H1 (cell line): ENCODE measurements at regions not wholly inside any gene's neighbourhood (a gene's known extent, or its start where the extent isn't known, plus 50 kb on each side); places are given as distances from the start of the nearest gene placed in this dataset.

ENCODE experiments used
- CTCF ChIA-PET: fragments of 300-600 bp; sonication (Branson Sonifier 250); formaldehyde crosslinking; loops from one replicate; lab custom pipeline; 2021; ENCODE audit not compliant: partially characterized antibody; lab: Charles Lee
- POLR2A ChIA-PET: fragments of 300-600 bp; sonication (Branson Sonifier 250); formaldehyde crosslinking; loops from one replicate; lab custom pipeline; 2021; ENCODE audit warnings: inconsistent platforms; ENCODE audit not compliant: partially characterized antibody; lab: Charles Lee
- DNase-seq, 2 experiments: peaks; one replicate each; pipeline versions ENCODE4 v3.0.0 to v3.0.0-alpha.2; 2010 to 2022; ENCODE audit warnings: low spot score in 2 of 2, low read depth in 1 of 2, mixed read lengths in 1 of 2
- FAIRE-seq: peaks from 2 replicates; lab custom pipeline; 2011; peaks lifted over from hg19 to GRCh38; lab: Jason Lieb, UNC
- H2AFZ ChIP-seq: 2 replicates; pipeline ENCODE4 v1.8.1; 2012; ENCODE audit warnings: low read length, inconsistent platforms
- H2AK5ac ChIP-seq: 2 replicates; pipeline ENCODE4 v1.6.1; 2013; ENCODE audit warnings: low read depth, low read length
- H2BK120ac ChIP-seq: replicated peaks from 2 replicates; pipeline ENCODE3; 2013; ENCODE audit warnings: low read depth, low read length, inconsistent platforms
- H2BK12ac ChIP-seq: 2 replicates; pipeline ENCODE4 v1.6.1; 2013; ENCODE audit warnings: low read depth, low read length
- H2BK15ac ChIP-seq: 2 replicates; pipeline ENCODE4 v1.6.1; 2013; ENCODE audit warnings: low read length
- H2BK20ac ChIP-seq: 2 replicates; pipeline ENCODE4 v1.6.1; 2013; ENCODE audit warnings: low read length
- H2BK5ac ChIP-seq: 2 replicates; pipeline ENCODE4 v1.6.1; 2013; ENCODE audit warnings: low read depth, low read length
- H3K14ac ChIP-seq: 2 replicates; pipeline ENCODE4 v1.6.1; 2013; ENCODE audit warnings: inconsistent platforms; ENCODE audit not compliant: insufficient read length
- H3K18ac ChIP-seq: 2 replicates; pipeline ENCODE4 v1.6.1; 2013; ENCODE audit warnings: low read length; ENCODE audit errors: extremely low read depth
- H3K23ac ChIP-seq: 2 replicates; pipeline ENCODE4 v1.6.1; 2013; ENCODE audit warnings: inconsistent platforms; ENCODE audit not compliant: insufficient read length
- H3K23me2 ChIP-seq: 2 replicates; pipeline ENCODE4 v1.6.1; 2013; ENCODE audit warnings: low read depth, low read length
- H3K27ac ChIP-seq: 2 replicates; pipeline ENCODE4 v1.6.1; 2011; ENCODE audit warnings: low read depth, low read length, inconsistent platforms
- H3K27me3 ChIP-seq, 4 experiments: replicated peaks in 1 of 4; 1 replicate in 1 of 4; 2 replicates in 3 of 4; pipeline versions ENCODE4 v1.6.1 to v1.8.1; 2011 to 2013; ENCODE audit warnings: low read length in 3 of 4, mild to moderate bottlenecking in 3 of 4, inconsistent platforms in 2 of 4, mixed read lengths in 2 of 4, moderate library complexity in 1 of 4; ENCODE audit not compliant: control insufficient read depth in 3 of 4, insufficient read depth in 3 of 4; ENCODE audit errors: extremely low read depth in 1 of 4
- H3K36me3 ChIP-seq, 4 experiments: 2 replicates each; pipeline versions ENCODE4 v1.6.1 to v1.8.1; 2011 to 2013; ENCODE audit warnings: mild to moderate bottlenecking in 4 of 4, low read length in 3 of 4, moderate library complexity in 2 of 4, control low read depth in 1 of 4, inconsistent platforms in 1 of 4; ENCODE audit not compliant: insufficient read depth in 4 of 4, control insufficient read depth in 2 of 4
- H3K4ac ChIP-seq: replicated peaks from 2 replicates; pipeline ENCODE3; 2013; ENCODE audit warnings: low read length, low read depth, mixed read lengths, inconsistent platforms; ENCODE audit not compliant: insufficient read length
- H3K4me1 ChIP-seq, 4 experiments: replicated peaks in 1 of 4; 1 replicate in 1 of 4; 2 replicates in 3 of 4; pipeline versions ENCODE4 v1.6.1 to v1.8.1; 2011 to 2013; ENCODE audit warnings: low read length in 3 of 4, inconsistent platforms in 2 of 4, mixed read lengths in 1 of 4; ENCODE audit not compliant: insufficient read depth in 4 of 4, control insufficient read depth in 3 of 4
- H3K4me2 ChIP-seq, 2 experiments: 2 replicates each; pipeline versions ENCODE4 v1.6.1 to v1.8.1; 2011 to 2013; ENCODE audit warnings: low read depth in 2 of 2, low read length in 2 of 2, control low read depth in 1 of 2, inconsistent platforms in 1 of 2, mild to moderate bottlenecking in 1 of 2; ENCODE audit not compliant: insufficient read depth in 1 of 2
- H3K4me3 ChIP-seq, 4 experiments: fragments of 200-600, 300-600 bp in 1 of 4; sonication (generic), shearing (Covaris generic), sonication (Bioruptor Twin) in 1 of 4; 2 replicates each; pipeline versions ENCODE4 v1.5.1 to v1.8.1; 2011 to 2016; ENCODE audit warnings: low read length in 4 of 4, low read depth in 3 of 4, control low read depth in 2 of 4, inconsistent platforms in 2 of 4, mild to moderate bottlenecking in 2 of 4, mixed read lengths in 1 of 4, moderate library complexity in 1 of 4; ENCODE audit not compliant: insufficient read depth in 2 of 4; ENCODE audit errors: extremely low read depth in 1 of 4
- H3K56ac ChIP-seq: replicated peaks from 2 replicates; pipeline ENCODE3; 2013; ENCODE audit warnings: low read depth, mild to moderate bottlenecking, mixed read lengths, low read length, inconsistent platforms; ENCODE audit not compliant: insufficient read length
- H3K79me1 ChIP-seq: 2 replicates; pipeline ENCODE4 v1.6.1; 2013; ENCODE audit warnings: low read depth, low read length, control low read depth
- H3K79me2 ChIP-seq, 2 experiments: 2 replicates each; pipeline versions ENCODE4 v1.6.1 to v1.8.1; 2012 to 2013; ENCODE audit warnings: low read length in 2 of 2, mild to moderate bottlenecking in 2 of 2, inconsistent platforms in 1 of 2; ENCODE audit not compliant: insufficient read depth in 2 of 2, control insufficient read depth in 1 of 2
- H3K9ac ChIP-seq, 4 experiments: replicated peaks in 1 of 4; 1 replicate in 1 of 4; 2 replicates in 3 of 4; pipeline versions ENCODE4 v1.6.1 to v1.8.1; 2011 to 2013; ENCODE audit warnings: low read depth in 3 of 4, low read length in 3 of 4, control low read depth in 2 of 4, mild to moderate bottlenecking in 2 of 4, moderate library complexity in 2 of 4, inconsistent platforms in 1 of 4; ENCODE audit errors: extremely low read depth in 1 of 4
- H3K9me3 ChIP-seq, 2 experiments: 2 replicates each; pipeline versions ENCODE4 v1.6.1 to v1.8.1; 2012 to 2013; ENCODE audit warnings: mild to moderate bottlenecking in 2 of 2, moderate library complexity in 2 of 2, control low read depth in 1 of 2, inconsistent platforms in 1 of 2, low read depth in 1 of 2, low read length in 1 of 2, mixed read lengths in 1 of 2; ENCODE audit not compliant: insufficient read depth in 2 of 2
- H4K20me1 ChIP-seq, 2 experiments: replicated peaks in 1 of 2; 2 replicates each; pipeline versions ENCODE3 to v1.8.1; 2011 to 2013; ENCODE audit warnings: inconsistent platforms in 2 of 2, low read length in 2 of 2, mild to moderate bottlenecking in 1 of 2; ENCODE audit not compliant: insufficient read depth in 2 of 2, control insufficient read depth in 1 of 2
- H4K5ac ChIP-seq: 2 replicates; pipeline ENCODE4 v1.6.1; 2013; ENCODE audit warnings: low read length, low read depth, mixed read lengths, inconsistent platforms; ENCODE audit not compliant: insufficient read length
- H4K8ac ChIP-seq: 2 replicates; pipeline ENCODE4 v1.8.0; 2013; ENCODE audit warnings: mild to moderate bottlenecking, moderate library complexity, low read length, inconsistent platforms; ENCODE audit not compliant: insufficient read depth; ENCODE audit errors: extremely low read depth
- H4K91ac ChIP-seq: replicated peaks from 2 replicates; pipeline ENCODE3; 2013; ENCODE audit warnings: low read length, mixed read lengths, inconsistent platforms; ENCODE audit not compliant: insufficient read length
- CHD1 ChIP-seq: IDR thresholded peaks from 2 replicates; pipeline ENCODE4 v1.6.1; 2012; ENCODE audit warnings: low read depth, low read length, improper control_type of control experiment
- CTBP2 ChIP-seq: IDR thresholded peaks from 2 replicates; pipeline ENCODE4 v1.7.0; 2011; ENCODE audit warnings: borderline replicate concordance, mild to moderate bottlenecking, moderate library complexity, mixed read lengths, low read length; ENCODE audit not compliant: insufficient read depth, insufficient read length
- HDAC2 ChIP-seq, 2 experiments: fragments of 300-600 bp in 1 of 2; sonication (generic) in 1 of 2; IDR thresholded peaks; 2 replicates each; pipeline ENCODE4 v1.6.1; 2011 to 2012; ENCODE audit warnings: low read depth in 2 of 2, low read length in 2 of 2, mild to moderate bottlenecking in 2 of 2, moderate library complexity in 2 of 2, borderline replicate concordance in 1 of 2, inconsistent platforms in 1 of 2
- JUN ChIP-seq: IDR thresholded peaks from 2 replicates; pipeline ENCODE4 v1.6.1; 2011; ENCODE audit warnings: low read depth, mild to moderate bottlenecking, improper control_type of control experiment, low read length
- JUND ChIP-seq: IDR thresholded peaks from 2 replicates; pipeline ENCODE4 v1.6.1; 2011; ENCODE audit warnings: mild to moderate bottlenecking, improper control_type of control experiment, low read length
- PHF8 ChIP-seq: fragments of 200-600 bp; sonication (generic); conservative IDR thresholded peaks from 2 replicates; pipeline ENCODE4 v1.7.1; 2012; ENCODE audit warnings: low read depth, mild to moderate bottlenecking, inconsistent platforms, low read length, moderate library complexity
- RAD21 ChIP-seq, 2 experiments: IDR thresholded peaks in 1 of 2; conservative IDR thresholded peaks in 1 of 2; 2 replicates each; pipeline ENCODE4 v1.6.1; 2011; ENCODE audit warnings: low read depth in 2 of 2, low read length in 2 of 2, improper control_type of control experiment in 1 of 2, inconsistent platforms in 1 of 2, mild to moderate bottlenecking in 1 of 2, moderate library complexity in 1 of 2
- RFX5 ChIP-seq: IDR thresholded peaks from 2 replicates; pipeline ENCODE4 v1.6.1; 2011; ENCODE audit warnings: low read depth, low read length, improper control_type of control experiment, borderline replicate concordance
- SP4 ChIP-seq: IDR thresholded peaks from 2 replicates; pipeline ENCODE4 v1.6.1; 2012; ENCODE audit warnings: low read length, inconsistent platforms
- SUZ12 ChIP-seq: fragments of 200-600 bp; sonication (generic); IDR thresholded peaks from 2 replicates; pipeline ENCODE4 v1.6.1; 2012; ENCODE audit warnings: mild to moderate bottlenecking, inconsistent platforms, low read length, moderate library complexity, mixed read lengths
- TBP ChIP-seq: IDR thresholded peaks from 2 replicates; pipeline ENCODE4 v1.6.1; 2011; ENCODE audit warnings: low read depth, low read length, improper control_type of control experiment
- TEAD4 ChIP-seq: IDR thresholded peaks from 2 replicates; pipeline ENCODE4 v1.6.1; 2012; ENCODE audit warnings: low read depth, low read length, inconsistent platforms, mixed read lengths
- YY1 ChIP-seq: IDR thresholded peaks from 2 replicates; pipeline ENCODE4 v1.6.1; 2011; ENCODE audit warnings: low read depth, mild to moderate bottlenecking, low read length
- WGBS, 2 experiments: shearing (Covaris generic) in 1 of 2; methylation state at CpG; one replicate each; pipeline versions ENCODE4 v1.1.6 to v1.1.7; 2013 to 2015; ENCODE audit warnings: low lambda C conversion rate in 2 of 2, mixed read lengths in 2 of 2, inconsistent platforms in 1 of 2, low coverage in 1 of 2, missing lambda C conversion rate in 1 of 2; ENCODE audit not compliant: insufficient replicate concordance in 2 of 2, insufficient coverage in 1 of 2, insufficient read length in 1 of 2; ENCODE audit errors: extremely low coverage in 1 of 2, missing lambda C conversion rate in 1 of 2; 5-methylcytosine and 5-hydroxymethylcytosine counted together

GRCh38 chr12:42912367-42912766, 322.8 kb upstream of the PRICKLE1 start:
- H4K91ac ChIP-seq, result no peak overlapping the region
- no peak overlapping the region for H3K14ac ChIP-seq
- no peaks in the 10 kb centered on the region for H3K79me1 ChIP-seq
- DNase-seq, result no peak
- H4K20me1 ChIP-seq, result no peaks in the 10 kb centered on the region
- no peaks in the 10 kb centered on the region for H3K36me3 ChIP-seq
- no peak overlapping the region for H3K4ac ChIP-seq
- H3K18ac ChIP-seq, result no peak overlapping the region
- no peak overlapping the region for H2BK12ac ChIP-seq
- H3K4me1 ChIP-seq, result no peaks in the 10 kb centered on the region
- WGBS, 2 experiments, result 88% methylated on average over 1 of the region's 1 CpG; no CpG with 5 or more reads in 1 of the 2 experiments
- no peaks in the 10 kb centered on the region for H3K79me2 ChIP-seq
- H2BK120ac ChIP-seq, result no peak overlapping the region
- H3K23ac ChIP-seq, result no peak overlapping the region
- no peak overlapping the region for H3K9ac ChIP-seq
- POLR2A ChIA-PET, result no interaction called here
- no peak overlapping the region for H3K56ac ChIP-seq
- no peaks in the 10 kb centered on the region for H3K23me2 ChIP-seq
- no peak overlapping the region for H4K5ac ChIP-seq
- no peak overlapping the region for H2AK5ac ChIP-seq
- no peaks in the 10 kb centered on the region; a peak in 1 of 7 replicates for H3K27me3 ChIP-seq
- H3K4me3 ChIP-seq, result no peak overlapping the region
- H4K8ac ChIP-seq, result no peak overlapping the region
- no peak overlapping the region for H2AFZ ChIP-seq
- no peak overlapping the region for H3K27ac ChIP-seq
- no peaks in the 10 kb centered on the region for H3K9me3 ChIP-seq
- no peak overlapping the region for H2BK15ac ChIP-seq
- H2BK20ac ChIP-seq, result no peak overlapping the region
- H3K4me2 ChIP-seq, result no peak overlapping the region
- FAIRE-seq, result no peak
- H2BK5ac ChIP-seq, result no peak overlapping the region
- CTCF ChIA-PET, result interaction anchor here (0.8 kb wide), 1 partner anchor 445 kb away, joined by 3 read pairs; no protein-coding TSS in a partner anchor
- TF ChIP-seq CTBP2, result no peak
- TF ChIP-seq RAD21 (IDR thresholded peaks at IDR 0.05 in 1 of 2, conservative IDR thresholded peaks at IDR 0.05 in 1 of 2; ENCODE audit: low read depth in 2 of 2, low read length in 2 of 2), result no peak
- no peak for TF ChIP-seq JUND
- no peak for TF ChIP-seq SP4
- TF ChIP-seq TBP, result no peak
- TF ChIP-seq TEAD4, result no peak
- TF ChIP-seq PHF8, result no peak
- no peak for TF ChIP-seq HDAC2 (IDR thresholded peaks at IDR 0.05; ENCODE audit: borderline replicate concordance in 1 of 2, low read depth in 2 of 2, low read length in 2 of 2)
- TF ChIP-seq YY1, result no peak
- no peak for TF ChIP-seq RFX5
- no peak for TF ChIP-seq CHD1
- no peak for TF ChIP-seq JUN
- TF ChIP-seq SUZ12, result no peak
